ENCODE measurements at regions not wholly inside any gene's neighbourhood (a gene's known extent, or its start where the extent isn't known, plus 50 kb on each side); places are given as distances from the start of the nearest gene placed in this dataset.

DNA sequence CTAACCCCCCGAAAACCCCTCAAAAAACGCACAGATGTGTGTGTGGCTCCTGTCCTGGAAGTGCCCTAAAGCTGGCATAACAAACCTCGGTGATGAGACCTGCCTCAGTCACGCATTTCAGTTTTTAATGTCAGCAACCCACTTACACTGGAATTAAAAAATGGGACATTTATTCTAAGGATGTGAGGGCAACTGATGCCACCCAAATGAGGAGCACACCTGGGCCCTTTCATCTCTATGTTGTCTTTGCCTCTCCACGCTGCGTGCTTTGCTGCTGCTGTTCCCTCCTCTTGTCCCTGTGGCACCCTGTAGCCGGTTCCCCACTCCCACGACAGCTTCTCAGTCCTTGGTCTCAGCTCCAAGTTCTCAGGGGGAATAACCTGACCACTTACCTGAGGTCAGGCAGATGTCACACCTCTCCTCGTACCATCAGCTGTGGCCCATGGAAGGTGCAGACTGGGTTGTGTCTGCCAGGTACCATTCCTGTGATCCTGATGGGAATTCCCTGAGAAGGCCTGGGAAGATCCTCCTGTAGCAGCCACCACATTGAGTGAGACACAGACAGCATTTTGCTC, 134.2 kb upstream of the THBS2 start:
- H3K36me3 ChIP-seq (ENCODE audit: control insufficient read depth in 2 of 2, extremely low read depth in 1 of 2, insufficient read depth in 2 of 2, low read length in 2 of 2): no peaks in the 10 kb centered on the region
- dilution Hi-C loops (cut with MboI; ENCODE audit: extremely low pct_ligation_motif_present, low sequenced_read_pairs) (no loop called here), intact Hi-C loops (cut with micrococcal nuclease) (no loop called here)
- no peak overlapping the region for H3K27ac ChIP-seq (ENCODE audit: insufficient read depth, low read depth, low read length)
- no peak overlapping the region for H2AFZ ChIP-seq (ENCODE audit: low read depth, low read length)
- DNase-seq (ENCODE audit: low read depth, low spot score): no peak
- H3K9me3 ChIP-seq (replicated peaks; ENCODE audit: control insufficient read depth, insufficient read depth, low read length): peaks cover 5% of the 10 kb centered on the region
- H3K4me2 ChIP-seq (ENCODE audit: insufficient read depth, low read length): no peak overlapping the region
- POLR2A ChIA-PET: no interaction called here
- BruUV-seq (replicated peaks): no TSS peak
- H3K79me2 ChIP-seq (ENCODE audit: control insufficient read depth, insufficient read depth, low read length): no peaks in the 10 kb centered on the region
- no peaks in the 10 kb centered on the region for H3K27me3 ChIP-seq (ENCODE audit: control insufficient read depth in 2 of 2, insufficient read depth in 2 of 2, low read length in 2 of 2)
- CTCF ChIA-PET: no interaction called here
- H3K9me1 ChIP-seq (replicated peaks; ENCODE audit: control insufficient read depth, extremely low read depth, insufficient read depth, low read length): no peaks in the 10 kb centered on the region
- no peak overlapping the region for H3K9ac ChIP-seq (replicated peaks; ENCODE audit: extremely low read depth, insufficient read depth, low read length)
- no peaks in the 10 kb centered on the region for H3K4me1 ChIP-seq (ENCODE audit: control insufficient read depth, extremely low read depth, insufficient read depth, low read length)
- H3K4me3 ChIP-seq (replicated peaks in 1 of 3; ENCODE audit: insufficient read depth in 1 of 3, low read depth in 1 of 3, low read length in 3 of 3): no peak overlapping the region
- no peaks in the 10 kb centered on the region for H4K20me1 ChIP-seq (replicated peaks; ENCODE audit: control insufficient read depth, extremely low read depth, insufficient read depth, low read length)
- TF ChIP-seq MAX (IDR thresholded peaks at IDR 0.05; ENCODE audit: insufficient read depth, insufficient read length) (no peak), GATA2 (IDR thresholded peaks at IDR 0.05; ENCODE audit: insufficient read depth, insufficient read length, low read depth, low read length) (no peak), POLR2AphosphoS5 (IDR thresholded peaks at IDR 0.05; ENCODE audit: insufficient read depth, low read depth, low read length) (no peak), CTCF (IDR thresholded peaks at IDR 0.05; ENCODE audit: extremely low read depth in 1 of 2, insufficient read depth in 1 of 2, low read depth in 1 of 2, low read length in 2 of 2) (no peak)
- FAIRE-seq: no peak

- no TSS peak for BruUV-seq (replicated peaks)
- no peaks in the 10 kb centered on the region for H3K79me2 ChIP-seq (ENCODE audit: control insufficient read depth, insufficient read depth, low read length)
- no peaks in the 10 kb centered on the region for H3K27me3 ChIP-seq (ENCODE audit: control insufficient read depth in 2 of 2, insufficient read depth in 2 of 2, low read length in 2 of 2)
- CTCF ChIA-PET: no interaction called here
- intact Hi-C loops (cut with micrococcal nuclease): no loop called here
- H3K27ac ChIP-seq (ENCODE audit: insufficient read depth, low read depth, low read length): no peak overlapping the region
- no peaks in the 10 kb centered on the region for H4K20me1 ChIP-seq (replicated peaks; ENCODE audit: control insufficient read depth, extremely low read depth, insufficient read depth, low read length)
- FAIRE-seq: no peak
- H3K36me3 ChIP-seq (ENCODE audit: control insufficient read depth in 2 of 2, extremely low read depth in 1 of 2, insufficient read depth in 2 of 2, low read length in 2 of 2): no peaks in the 10 kb centered on the region
- no peak overlapping the region for H2AFZ ChIP-seq (ENCODE audit: low read depth, low read length)
- no peak overlapping the region for H3K4me3 ChIP-seq (replicated peaks in 1 of 3; ENCODE audit: insufficient read depth in 1 of 3, low read depth in 1 of 3, low read length in 3 of 3)
- H3K9me1 ChIP-seq (replicated peaks; ENCODE audit: control insufficient read depth, extremely low read depth, insufficient read depth, low read length): no peaks in the 10 kb centered on the region
- TF ChIP-seq MYC (IDR thresholded peaks at IDR 0.05; ENCODE audit: low read depth, low read length): no peak
- no peak for TF ChIP-seq MAX (IDR thresholded peaks at IDR 0.05; ENCODE audit: insufficient read depth, insufficient read length)
- no peak for TF ChIP-seq CTCF (IDR thresholded peaks at IDR 0.05; ENCODE audit: extremely low read depth in 1 of 2, insufficient read depth in 1 of 2, low read depth in 1 of 2, low read length in 2 of 2)
- TF ChIP-seq POLR2A (IDR thresholded peaks at IDR 0.05; ENCODE audit: low read depth, low read length): no peak
- no peak for TF ChIP-seq JUN (IDR thresholded peaks at IDR 0.05; ENCODE audit: borderline replicate concordance, insufficient read depth, insufficient read length, low read depth)
- TF ChIP-seq EZH2 (IDR thresholded peaks at IDR 0.05; ENCODE audit: borderline replicate concordance, low read depth, low read length, severe bottlenecking): no peak
- TF ChIP-seq GATA2 (IDR thresholded peaks at IDR 0.05; ENCODE audit: insufficient read depth, insufficient read length, low read depth, low read length): no peak
- TF ChIP-seq POLR2AphosphoS5 (IDR thresholded peaks at IDR 0.05; ENCODE audit: insufficient read depth, low read depth, low read length): no peak
- peaks cover 5% of the 10 kb centered on the region for H3K9me3 ChIP-seq (replicated peaks; ENCODE audit: control insufficient read depth, insufficient read depth, low read length)
- POLR2A ChIA-PET: no interaction called here
- no peak overlapping the region for H3K4me2 ChIP-seq (ENCODE audit: insufficient read depth, low read length)
- no peaks in the 10 kb centered on the region for H3K4me1 ChIP-seq (ENCODE audit: control insufficient read depth, extremely low read depth, insufficient read depth, low read length)
- dilution Hi-C loops (cut with MboI; ENCODE audit: extremely low pct_ligation_motif_present, low sequenced_read_pairs): no loop called here
- no peak overlapping the region for H3K9ac ChIP-seq (replicated peaks; ENCODE audit: extremely low read depth, insufficient read depth, low read length)
- no peak for DNase-seq (ENCODE audit: low read depth, low spot score)
Measured at GRCh38 chr6:169386411-169387057, 132.9 kb upstream of the THBS2 start.

All from endothelial cell of umbilical vein (primary cell).